ENCODE measurements at regions not wholly inside any gene's neighbourhood (a gene's known extent, or its start where the extent isn't known, plus 50 kb on each side); places are given as distances from the start of the nearest gene placed in this dataset.

- no peak for TF ChIP-seq CTCF (conservative IDR thresholded peaks at IDR 0.05; ENCODE audit: control insufficient read depth, insufficient read depth, low read depth, low read length)
- no peak overlapping the region for H3K4me3 ChIP-seq (ENCODE audit: control insufficient read depth, low read depth, low read length)
- DNase-seq (ENCODE audit: low read depth) = peak; percentile 92
Observed at GRCh38 chr7:10802526-10802925, 171.1 kb upstream of the PHF14 start.

- no peak for DNase-seq (ENCODE audit: low read depth)
- TF ChIP-seq CTCF (conservative IDR thresholded peaks at IDR 0.05; ENCODE audit: control insufficient read depth, insufficient read depth, low read depth, low read length) = no peak
- H3K4me3 ChIP-seq (ENCODE audit: control insufficient read depth, low read depth, low read length) = no peak overlapping the region
Observed at GRCh38 chr7:10803720-10804119, 170.0 kb upstream of the PHF14 start.

- no peak for DNase-seq (ENCODE audit: low read depth)
- TF ChIP-seq CTCF (conservative IDR thresholded peaks at IDR 0.05; ENCODE audit: control insufficient read depth, insufficient read depth, low read depth, low read length) = no peak
- H3K4me3 ChIP-seq (ENCODE audit: control insufficient read depth, low read depth, low read length) = no peak overlapping the region
Observed at GRCh38 chr7:10804770-10805169, 168.9 kb upstream of the PHF14 start.

GRCh38 chr7:10815546-10815945 lies 158.1 kb upstream of the PHF14 start:
- no peak overlapping the region for H3K4me3 ChIP-seq (ENCODE audit: control insufficient read depth, low read depth, low read length)
- TF ChIP-seq CTCF (conservative IDR thresholded peaks at IDR 0.05; ENCODE audit: control insufficient read depth, insufficient read depth, low read depth, low read length) = no peak

GRCh38 chr7:10821156-10821555 lies 152.5 kb upstream of the PHF14 start:
- H3K4me3 ChIP-seq (ENCODE audit: control insufficient read depth, low read depth, low read length) = no peak overlapping the region
- no peak for DNase-seq (ENCODE audit: low read depth)
- TF ChIP-seq CTCF (conservative IDR thresholded peaks at IDR 0.05; ENCODE audit: control insufficient read depth, insufficient read depth, low read depth, low read length) = no peak

More at GRCh38 chr7:10815546-10815945, 158.1 kb upstream of the PHF14 start:
- DNase-seq (ENCODE audit: low read depth) = no peak

- DNase-seq (ENCODE audit: low read depth) = no peak
- H3K4me3 ChIP-seq (ENCODE audit: control insufficient read depth, low read depth, low read length) = no peak overlapping the region
- TF ChIP-seq CTCF (conservative IDR thresholded peaks at IDR 0.05; ENCODE audit: control insufficient read depth, insufficient read depth, low read depth, low read length) = no peak
Observed at GRCh38 chr7:10824154-10824553, 149.5 kb upstream of the PHF14 start.

GRCh38 chr7:10838228-10838627 lies 135.4 kb upstream of the PHF14 start:
- H3K4me3 ChIP-seq (ENCODE audit: control insufficient read depth, low read depth, low read length) = no peak overlapping the region
- DNase-seq (ENCODE audit: low read depth) = no peak
- TF ChIP-seq CTCF (conservative IDR thresholded peaks at IDR 0.05; ENCODE audit: control insufficient read depth, insufficient read depth, low read depth, low read length) = no peak

Data from fibroblast of mammary gland (primary cell).